ENCODE measurements at regions not wholly inside any gene's neighbourhood (a gene's known extent, or its start where the extent isn't known, plus 50 kb on each side); places are given as distances from the start of the nearest gene placed in this dataset.
"Not testable (repeated sequence)": the region's sequence is repeated elsewhere in the genome, so short reads cannot be mapped to it uniquely, and the experiment has no call there.

DNA sequence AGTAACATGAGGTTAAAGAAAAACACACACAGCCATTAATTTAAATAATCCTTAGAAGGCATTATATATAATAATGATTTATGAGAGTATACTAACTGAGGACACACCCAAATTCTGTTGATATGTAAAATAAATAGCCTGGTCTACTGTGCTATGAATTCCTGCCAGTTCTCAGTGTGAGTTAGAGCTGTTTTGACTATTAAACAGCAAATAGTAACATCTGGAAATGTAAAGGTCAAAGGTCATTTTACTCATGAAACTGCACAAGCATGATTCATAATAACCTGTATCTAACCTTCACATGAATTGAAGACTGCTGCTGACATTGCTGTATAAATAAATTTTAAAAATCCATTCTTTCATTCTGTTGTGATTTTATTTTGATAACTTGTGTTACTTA, 966.7 kb downstream of the SLC6A15 start:
- no peak for DNase-seq

- no peak for DNase-seq
These were observed 972.9 kb downstream of the SLC6A15 start for GRCh38 chr12:83939718-83940117.

DNA sequence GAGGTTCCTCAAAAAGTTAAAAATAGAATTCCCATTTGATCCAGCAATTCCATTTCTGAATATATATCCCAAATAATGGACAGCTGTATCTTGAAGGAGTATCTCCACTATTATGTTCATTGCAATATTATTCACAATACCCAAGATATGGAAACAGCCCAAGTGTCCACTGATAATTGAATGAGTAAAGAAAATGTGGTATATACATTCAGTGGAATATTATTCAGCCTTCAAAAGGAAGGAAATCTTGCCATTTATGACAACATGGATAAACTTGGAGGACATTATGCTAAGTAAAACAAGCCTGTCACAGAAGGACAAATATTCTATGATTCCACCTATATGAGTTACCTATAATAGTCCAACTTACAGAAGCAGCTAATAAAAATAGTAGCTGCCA, 979.0 kb downstream of the SLC6A15 start:
- no peak for DNase-seq

DNA sequence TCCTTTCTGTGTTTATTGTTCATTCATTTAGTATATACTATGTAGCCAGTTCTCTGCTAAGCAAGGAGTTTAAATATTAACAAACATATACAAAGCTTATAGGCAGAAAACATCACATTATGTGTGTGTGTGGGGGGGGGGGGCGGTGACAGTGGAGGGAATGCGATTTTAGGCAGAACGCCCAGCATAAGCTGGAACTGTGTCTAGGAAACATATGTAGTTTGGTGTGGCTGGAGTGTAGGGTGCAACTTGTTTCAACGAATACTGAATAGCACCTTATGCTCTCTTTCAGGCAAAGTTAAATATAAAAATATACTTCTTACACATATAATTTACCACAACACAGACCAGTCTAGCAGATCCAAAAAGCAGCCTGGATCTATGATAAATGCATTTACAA, 980.6 kb downstream of the SLC6A15 start:
- DNase-seq: no peak

- no peak for DNase-seq
These were observed 981.1 kb downstream of the SLC6A15 start for GRCh38 chr12:83931451-83931850.

GRCh38 chr12:83929792-83930191, 982.8 kb downstream of the SLC6A15 start:
- DNase-seq: not testable (repeated sequence)

GRCh38 chr12:83920821-83921547, 991.6 kb downstream of the SLC6A15 start:
- no peak for DNase-seq

DNA sequence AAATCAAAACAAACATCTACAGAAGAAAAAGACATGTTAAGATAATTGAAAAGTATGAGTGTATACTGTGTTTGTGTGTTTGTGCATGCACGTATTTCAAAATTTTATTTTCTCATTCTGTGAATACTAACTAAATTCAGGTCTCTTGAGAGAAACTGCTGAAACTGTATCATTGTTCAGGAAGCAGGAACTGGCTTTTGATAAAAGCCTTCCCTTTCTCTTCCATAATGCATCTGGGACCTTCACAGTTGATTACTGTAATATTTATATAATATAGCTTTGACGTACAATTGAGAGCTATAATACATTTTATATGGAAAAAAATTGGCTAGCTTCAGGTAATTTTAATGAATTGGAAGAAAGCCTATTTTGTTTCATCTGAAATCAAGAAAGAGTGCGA, 993.5 kb downstream of the SLC6A15 start:
- no peak for DNase-seq

DNA sequence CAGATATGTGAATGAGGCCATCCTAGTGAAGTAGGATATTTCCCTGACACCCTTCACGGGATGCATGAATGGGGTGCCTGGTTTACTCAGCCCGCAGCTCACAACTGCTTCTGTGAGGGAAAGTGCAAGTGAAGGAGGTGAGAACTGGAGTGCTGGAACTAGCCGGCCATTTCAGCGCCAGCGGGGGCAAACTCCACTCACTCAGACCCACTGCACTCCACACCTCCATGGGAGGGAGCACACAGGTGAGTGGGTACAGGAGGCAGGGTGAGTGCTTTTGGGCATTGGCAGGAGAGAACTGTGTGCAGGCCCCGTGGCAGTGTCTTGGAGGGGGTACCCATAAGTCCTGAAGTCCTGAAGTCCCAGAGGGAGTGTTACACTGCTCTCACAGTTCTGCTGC, 1008.4 kb downstream of the SLC6A15 start:
- no peak for DNase-seq

DNA sequence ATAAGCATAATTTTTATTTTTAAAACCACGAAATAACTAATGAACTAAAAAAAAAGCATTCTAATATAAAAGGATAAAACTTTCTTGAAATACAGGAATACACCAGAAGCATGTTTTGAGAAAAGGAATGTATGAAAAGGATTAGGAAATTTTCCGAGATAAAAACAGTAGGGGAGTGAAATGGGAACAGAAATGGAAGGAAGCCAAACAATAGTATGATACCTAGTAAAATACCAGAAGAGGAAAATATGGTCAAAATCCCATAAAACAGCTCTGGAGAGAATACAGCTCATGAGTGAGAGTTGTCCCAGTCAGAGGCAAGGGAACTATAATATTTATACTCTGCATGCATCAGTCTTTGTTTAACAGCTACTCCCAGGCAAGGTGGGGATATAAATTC, 1016.2 kb downstream of the SLC6A15 start:
- no peak for DNase-seq

DNA sequence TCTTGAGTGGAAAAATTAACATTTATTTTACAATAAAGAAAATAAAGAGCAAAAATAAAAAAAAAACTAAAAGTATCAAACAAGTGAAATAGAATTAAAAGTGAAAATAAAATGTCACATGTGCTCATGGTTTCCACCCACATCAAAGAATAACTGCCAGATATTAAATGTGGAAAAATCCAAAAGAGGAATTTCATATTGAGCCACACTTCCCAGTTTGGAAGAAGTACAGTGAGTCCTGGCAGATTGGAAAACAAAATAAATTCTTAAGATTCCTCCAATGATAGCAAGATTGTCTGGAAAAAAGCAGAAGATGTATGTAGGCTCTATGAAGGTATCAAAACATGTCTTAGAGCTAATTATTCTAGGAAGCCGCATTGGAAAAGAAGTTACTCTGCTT, 1019.5 kb downstream of the SLC6A15 start:
- DNase-seq: no peak

DNA sequence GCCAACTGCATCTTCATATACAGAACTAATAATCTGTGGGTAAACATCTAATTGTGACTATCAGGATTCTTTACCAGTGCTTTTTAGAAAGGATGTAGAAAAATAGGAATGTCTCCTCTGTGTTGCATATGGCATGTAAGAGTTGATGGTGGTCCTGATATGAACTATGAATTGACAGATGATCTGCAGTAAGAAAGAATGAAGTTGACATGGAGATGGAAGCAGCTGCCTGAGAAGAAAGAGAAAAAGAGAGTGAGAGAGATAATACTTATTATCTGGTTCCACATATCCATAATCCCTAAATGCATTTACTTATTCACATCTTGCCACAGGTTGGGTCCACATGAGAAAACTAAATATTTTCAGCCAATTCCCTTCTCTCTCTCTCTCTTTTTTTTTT, 1022.9 kb downstream of the SLC6A15 start:
- no peak for DNase-seq

DNA sequence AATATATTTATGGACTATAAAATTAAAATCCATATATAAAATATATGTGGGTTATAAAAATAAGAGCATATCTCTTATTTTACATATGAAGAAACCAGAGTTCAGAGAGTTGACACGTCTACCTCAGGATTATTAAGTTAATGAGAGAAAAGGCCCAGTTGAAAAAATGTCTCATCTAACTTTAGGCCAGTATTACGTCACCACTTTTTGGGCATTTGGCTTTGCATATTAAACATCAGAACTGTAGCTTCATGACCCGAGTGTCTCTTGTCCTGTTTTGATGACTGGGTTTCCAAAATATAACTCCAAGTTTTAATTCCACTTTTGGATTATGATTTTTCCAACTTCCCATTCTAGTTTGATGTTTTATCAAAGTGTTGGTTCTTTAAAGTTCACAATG, 1026.1 kb downstream of the SLC6A15 start:
- no peak for DNase-seq

DNA sequence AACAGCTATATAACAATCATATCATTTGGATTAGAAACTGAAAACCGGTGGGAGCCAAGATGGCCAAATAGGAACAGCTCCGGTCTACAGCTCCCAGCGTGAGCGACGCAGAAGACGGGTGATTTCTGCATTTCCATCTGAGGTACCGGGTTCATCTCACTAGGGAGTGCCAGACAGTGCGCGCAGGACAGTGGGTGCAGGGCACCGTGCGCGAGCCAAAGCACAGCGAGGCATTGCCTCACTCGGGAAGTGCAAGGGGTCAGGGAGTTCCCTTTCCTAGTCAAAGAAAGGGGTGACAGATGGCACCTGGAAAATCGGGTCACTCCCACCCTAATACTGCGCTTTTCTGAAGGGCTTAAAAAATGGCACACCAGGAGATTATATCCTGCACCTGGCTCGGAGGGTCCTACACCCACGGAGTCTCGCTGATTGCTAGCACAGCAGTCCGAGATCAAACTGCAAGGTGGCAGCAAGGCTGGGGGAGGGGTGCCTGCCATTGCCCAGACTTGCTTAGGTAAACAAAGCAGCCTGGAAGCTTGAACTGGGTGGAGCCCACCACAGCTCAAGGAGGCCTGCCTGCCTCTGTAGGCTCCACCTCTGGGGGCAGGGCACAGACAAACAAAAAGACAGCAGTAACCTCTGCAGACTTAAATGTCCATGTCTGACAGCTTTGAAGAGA, 1041.5 kb downstream of the SLC6A15 start:
- not testable (repeated sequence) for DNase-seq

DNA sequence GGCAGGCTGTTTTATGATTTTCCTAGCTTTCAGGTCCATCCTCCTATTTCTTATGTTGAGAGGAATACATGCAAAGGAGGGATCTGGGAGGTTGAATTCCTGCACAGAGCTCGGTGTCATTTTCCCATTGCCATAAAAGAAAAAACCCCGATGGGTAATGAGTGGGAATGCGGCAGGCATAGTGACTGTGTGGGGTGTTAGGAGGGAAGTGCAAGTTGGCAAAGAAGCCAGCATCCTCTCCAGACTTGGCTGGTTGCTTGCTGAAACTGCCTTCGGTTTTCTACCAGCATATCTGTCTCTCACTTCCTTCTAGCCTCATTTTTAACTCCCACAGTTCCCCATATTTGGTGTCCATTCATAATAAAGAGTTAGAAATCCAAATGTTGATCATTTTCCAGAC, 1046.1 kb downstream of the SLC6A15 start:
- peak in 1 of 51 donors; percentile 3 for DNase-seq

- DNase-seq: no peak
These were observed 1047.2 kb downstream of the SLC6A15 start for GRCh38 chr12:83865431-83865830.

DNA sequence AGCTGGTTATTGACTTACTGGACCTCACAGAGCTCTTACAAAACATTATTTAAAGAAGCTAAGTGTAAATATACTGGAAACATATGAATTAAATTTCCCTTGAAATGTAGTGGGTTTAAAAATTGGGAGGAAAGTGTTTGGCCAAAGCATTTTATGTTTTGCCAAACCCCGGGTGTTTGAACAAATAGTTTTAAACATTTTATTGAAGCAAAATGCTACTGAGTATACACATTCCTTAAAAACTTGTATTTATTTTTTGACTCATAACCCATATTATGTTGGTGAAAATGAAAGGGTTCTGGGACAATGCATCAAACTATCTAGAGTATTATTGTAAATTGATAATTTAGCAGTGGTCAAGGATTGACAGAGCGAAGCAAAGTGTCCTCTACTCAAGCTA, 1048.5 kb downstream of the SLC6A15 start:
- no peak for DNase-seq

- no peak for DNase-seq
These were observed 1053.6 kb downstream of the SLC6A15 start for GRCh38 chr12:83859021-83859420.

DNA sequence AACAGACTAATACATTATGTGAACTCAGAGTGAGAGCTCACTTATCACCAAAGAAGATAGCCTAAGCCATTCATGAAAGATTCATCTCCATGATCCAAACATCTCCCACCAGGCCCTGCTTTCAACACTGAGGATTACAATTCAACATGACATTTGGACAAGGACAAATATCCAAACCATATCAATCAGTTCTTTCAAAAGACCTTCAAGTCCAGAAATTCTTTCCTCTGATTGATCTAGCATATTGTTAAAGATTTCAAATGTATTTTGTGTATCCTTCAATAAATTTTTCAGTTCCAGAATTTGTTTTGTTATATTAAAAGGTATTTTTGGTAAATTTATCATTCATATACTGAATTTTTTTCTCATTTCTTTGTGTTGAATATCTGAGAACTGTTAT, 1055.8 kb downstream of the SLC6A15 start:
- DNase-seq: no peak

DNA sequence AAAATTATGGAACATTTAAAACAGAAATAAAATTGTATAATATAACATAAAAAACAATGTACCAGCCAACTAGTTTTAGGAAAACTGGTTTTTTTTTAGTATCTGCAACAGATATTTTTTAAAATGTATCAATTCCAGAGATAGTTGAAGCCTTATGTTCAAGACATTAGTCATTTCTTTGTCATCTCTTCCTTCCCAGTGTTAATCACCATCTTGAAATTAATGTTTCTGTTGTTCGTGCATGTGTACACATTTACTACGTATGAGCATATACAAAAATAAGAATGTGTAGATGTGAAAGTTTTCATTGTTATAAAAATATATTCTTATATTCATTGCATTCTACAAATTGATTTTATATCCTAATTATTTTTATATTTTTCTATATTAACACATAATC, 1062.1 kb downstream of the SLC6A15 start:
- no peak for DNase-seq

DNA sequence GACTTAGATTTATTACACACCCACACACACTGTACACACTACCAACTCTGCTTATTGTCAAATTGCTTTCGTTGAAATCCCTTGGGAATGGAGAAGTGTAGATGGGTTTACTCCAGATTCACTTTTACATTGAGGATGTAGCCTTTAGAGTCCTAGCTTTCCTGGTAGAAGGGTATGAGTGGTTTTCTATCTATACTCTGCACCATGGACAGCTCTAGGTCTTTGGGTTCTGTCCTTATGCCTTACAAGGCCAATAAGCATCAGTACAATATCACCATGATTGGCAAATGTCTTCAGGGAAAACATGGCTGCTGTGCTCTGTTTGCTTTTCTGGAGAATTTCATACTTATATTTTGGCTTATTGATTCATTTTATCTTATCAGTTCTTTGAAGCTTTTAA, 1063.9 kb downstream of the SLC6A15 start:
- no peak for DNase-seq

- no peak for DNase-seq
These were observed 1069.1 kb downstream of the SLC6A15 start for GRCh38 chr12:83843541-83843940.

DNA sequence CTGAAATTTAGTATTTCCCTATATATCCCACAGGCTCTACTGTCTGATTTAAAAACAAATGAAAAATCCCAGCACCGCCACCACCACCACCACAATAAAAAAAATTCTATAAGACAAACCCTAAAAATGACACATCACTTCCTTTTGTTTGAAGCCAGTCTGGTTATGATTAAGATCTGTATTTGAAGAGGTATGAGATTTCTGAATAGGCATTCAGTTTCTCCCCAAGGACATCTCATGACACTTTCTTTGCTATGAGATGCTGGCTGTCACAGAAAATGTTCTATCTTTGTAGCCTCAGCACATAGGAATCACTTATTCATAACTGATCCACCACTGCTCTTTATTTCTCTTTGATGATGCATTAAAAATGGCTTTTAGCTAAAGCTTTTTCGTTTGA, 1071.0 kb downstream of the SLC6A15 start:
- DNase-seq: no peak

DNA sequence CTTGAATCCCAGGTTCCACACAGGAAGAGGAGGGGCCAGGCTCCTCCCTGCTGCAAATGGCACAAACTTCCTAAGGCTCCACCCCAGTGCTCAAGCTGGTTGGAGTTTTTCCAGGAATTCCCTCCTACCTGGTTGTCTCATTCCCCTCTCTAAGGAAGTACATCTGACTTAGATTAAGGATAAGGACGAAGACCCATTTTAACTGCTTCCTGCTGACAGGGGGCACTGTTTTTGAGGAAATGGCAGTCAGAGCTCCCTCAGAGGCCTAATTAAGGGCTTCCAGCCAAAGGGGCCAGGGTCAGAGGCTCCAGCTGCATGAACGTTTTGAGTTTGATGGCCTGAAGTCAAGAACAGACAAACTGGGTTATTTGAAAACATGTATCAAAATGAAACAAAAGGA, 1084.7 kb downstream of the SLC6A15 start:
- DNase-seq: peak in 1 of 51 donors; percentile 3

Data from hypothalamus (tissue), 51 donors.